ENCODE measurements at regions not wholly inside any gene's neighbourhood (a gene's known extent, or its start where the extent isn't known, plus 50 kb on each side); places are given as distances from the start of the nearest gene placed in this dataset.

DNA sequence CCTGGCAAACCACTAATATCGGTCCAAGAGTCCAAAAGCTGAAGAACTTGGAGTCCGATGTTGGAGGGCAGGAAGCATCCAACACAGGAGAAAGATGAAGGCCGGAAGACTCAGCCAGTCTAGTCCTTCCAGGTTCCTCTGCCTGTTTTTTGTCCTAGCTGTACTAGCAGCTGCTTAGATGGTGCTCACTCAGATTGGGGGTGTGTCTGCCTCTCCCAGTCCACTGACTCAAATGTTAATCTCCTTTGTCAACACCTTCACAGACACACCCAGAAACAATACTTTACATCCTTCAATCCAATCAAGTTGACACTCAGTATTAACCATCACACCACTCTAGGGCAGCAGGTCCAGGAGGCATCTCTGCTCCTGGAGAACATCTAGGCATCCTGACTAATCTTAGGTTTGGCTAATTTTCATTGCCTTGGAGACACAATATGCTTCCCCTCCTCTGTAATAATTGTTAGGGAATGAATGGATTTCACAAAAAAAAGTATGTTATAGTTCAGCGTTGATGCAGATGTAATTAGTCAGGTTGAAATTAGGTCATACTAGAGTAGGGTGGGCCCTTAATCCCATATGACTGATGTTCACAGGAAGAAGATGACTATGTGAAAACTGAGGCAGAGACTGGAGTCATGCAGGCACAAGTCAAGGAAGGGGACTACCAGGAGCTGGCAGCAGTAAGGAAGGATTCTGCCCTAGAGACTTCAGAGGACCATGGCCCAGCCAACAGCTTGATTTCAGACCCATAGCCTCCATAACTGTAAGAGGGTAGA is 183.4 kb downstream of the RBM26 start:
- DNase-seq = no peak
- Mint-ChIP-seq H3K27me3 (peaks cover 27 to 57% (median 37%) of the 10 kb centered on the region in 3 donors), H3K27ac (no peak overlapping the region), H3K4me3 (peak overlapping the region in 1 of 8 donors; percentile 16), H3K36me3 (no peaks in the 10 kb centered on the region), H3K4me1 (peaks cover 0 to 8% (median 3%) of the 10 kb centered on the region in 3 donors), H3K9me3 (peaks cover 0 to 1% (median 0%) of the 10 kb centered on the region in 7 donors)
- no peak for ATAC-seq (ENCODE audit: low read depth in 2 of 2)

DNA sequence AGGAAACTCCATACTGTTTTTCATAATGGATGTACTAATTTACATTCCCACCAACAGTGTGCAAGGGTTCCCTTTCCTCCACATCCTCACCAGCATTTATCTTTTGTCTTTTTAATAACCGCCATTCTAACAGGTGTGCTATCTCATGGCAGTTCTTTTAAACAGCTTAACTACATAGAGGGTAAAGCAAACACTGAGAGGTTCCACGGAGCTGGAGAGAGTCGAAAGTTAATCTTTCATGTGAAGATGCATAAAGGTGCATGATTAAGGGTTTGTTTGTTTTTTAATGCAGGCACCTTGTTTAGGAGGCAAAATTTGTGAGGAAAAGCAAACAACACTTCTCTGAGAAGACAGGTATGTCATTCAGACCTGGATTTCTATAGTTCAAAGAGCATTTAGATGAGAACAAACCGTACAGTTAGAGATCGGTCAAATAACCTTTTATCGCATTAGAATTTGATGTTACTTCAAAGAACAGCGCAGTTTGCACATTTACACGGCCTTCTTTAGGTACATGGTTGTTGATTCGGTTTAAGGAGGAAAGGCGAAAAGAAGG is 193.9 kb downstream of the RBM26 start:
- no peaks in the 10 kb centered on the region for H3K4me1 Mint-ChIP-seq
- no peak for DNase-seq
- H3K27ac Mint-ChIP-seq = peak overlapping the region in 1 of 6 donors; percentile 55
- no peak overlapping the region for H3K4me3 Mint-ChIP-seq
- H3K9me3 Mint-ChIP-seq = peaks cover 0 to 4% (median 0%) of the 10 kb centered on the region in 7 donors
- H3K27me3 Mint-ChIP-seq = peaks cover 11 to 23% (median 14%) of the 10 kb centered on the region in 3 donors
- ATAC-seq (ENCODE audit: low read depth in 2 of 2) = no peak
- no peaks in the 10 kb centered on the region for H3K36me3 Mint-ChIP-seq

GRCh38 chr13:79211377-79211776 is 194.7 kb downstream of the RBM26 start:
- no peak overlapping the region for H3K27ac Mint-ChIP-seq
- H3K4me3 Mint-ChIP-seq = no peak overlapping the region
- no peak for DNase-seq
- no peaks in the 10 kb centered on the region for H3K4me1 Mint-ChIP-seq
- peaks cover 0 to 3% (median 0%) of the 10 kb centered on the region in 7 donors for H3K9me3 Mint-ChIP-seq
- H3K36me3 Mint-ChIP-seq = no peaks in the 10 kb centered on the region
- peaks cover 3 to 16% (median 9%) of the 10 kb centered on the region in 3 donors for H3K27me3 Mint-ChIP-seq
- ATAC-seq (ENCODE audit: low read depth in 2 of 2) = no peak

GRCh38 chr13:79197933-79198332 is 208.1 kb downstream of the RBM26 start:
- peaks cover 12 to 17% (median 13%) of the 10 kb centered on the region in 3 donors for H3K27me3 Mint-ChIP-seq
- H3K36me3 Mint-ChIP-seq = peaks cover 0 to 11% of the 10 kb centered on the region in 2 donors
- peaks cover 32 to 37% (median 33%) of the 10 kb centered on the region in 3 donors for H3K4me1 Mint-ChIP-seq
- no peak overlapping the region for H3K27ac Mint-ChIP-seq
- DNase-seq (no peak), ATAC-seq (ENCODE audit: low read depth in 2 of 2) (no peak)
- peak overlapping the region in 1 of 8 donors; percentile 8 for H3K4me3 Mint-ChIP-seq
- peaks cover 0 to 4% (median 0%) of the 10 kb centered on the region in 7 donors for H3K9me3 Mint-ChIP-seq

GRCh38 chr13:79196843-79197242 is 209.2 kb downstream of the RBM26 start:
- ATAC-seq (ENCODE audit: low read depth in 2 of 2) (no peak), DNase-seq (no peak)
- Mint-ChIP-seq H3K4me3 (peak overlapping the region in 2 of 8 donors; percentile 61 to 68), H3K4me1 (peaks cover 41 to 48% (median 44%) of the 10 kb centered on the region in 3 donors), H3K27me3 (peaks cover 10 to 13% (median 12%) of the 10 kb centered on the region in 3 donors), H3K9me3 (peaks cover 0 to 4% (median 0%) of the 10 kb centered on the region in 7 donors), H3K27ac (no peak overlapping the region), H3K36me3 (peaks cover 0 to 11% of the 10 kb centered on the region in 2 donors)

DNA sequence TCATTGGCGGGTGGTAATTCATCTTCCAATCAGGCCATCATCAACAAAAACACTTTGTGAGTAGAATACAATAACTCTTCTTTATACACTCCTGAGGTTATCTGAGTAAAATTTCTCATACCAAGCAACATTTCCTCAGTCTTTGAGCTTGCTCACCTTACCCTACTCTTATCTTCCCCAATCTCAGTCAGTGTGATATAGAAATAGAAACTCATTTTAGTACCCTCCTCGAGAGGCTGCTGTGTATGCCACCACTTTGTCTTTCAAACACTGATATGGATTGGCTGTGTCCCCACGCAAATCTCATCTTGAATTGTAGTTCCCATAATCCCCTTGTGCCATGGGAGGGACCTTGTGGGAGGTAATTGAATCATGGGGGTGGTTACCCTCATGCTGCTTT is 209.7 kb downstream of the RBM26 start:
- peaks cover 0 to 4% (median 0%) of the 10 kb centered on the region in 7 donors for H3K9me3 Mint-ChIP-seq
- H3K27ac Mint-ChIP-seq = peak overlapping the region in 1 of 6 donors; percentile 62
- DNase-seq = no peak
- peaks cover 45 to 53% (median 48%) of the 10 kb centered on the region in 3 donors for H3K4me1 Mint-ChIP-seq
- peaks cover 0 to 9% of the 10 kb centered on the region in 2 donors for H3K36me3 Mint-ChIP-seq
- H3K27me3 Mint-ChIP-seq = peaks cover 6 to 10% (median 9%) of the 10 kb centered on the region in 3 donors
- no peak for ATAC-seq (ENCODE audit: low read depth in 2 of 2)
- H3K4me3 Mint-ChIP-seq = peak overlapping the region in 4 of 8 donors; percentile 17 to 68 (median 51)

DNA sequence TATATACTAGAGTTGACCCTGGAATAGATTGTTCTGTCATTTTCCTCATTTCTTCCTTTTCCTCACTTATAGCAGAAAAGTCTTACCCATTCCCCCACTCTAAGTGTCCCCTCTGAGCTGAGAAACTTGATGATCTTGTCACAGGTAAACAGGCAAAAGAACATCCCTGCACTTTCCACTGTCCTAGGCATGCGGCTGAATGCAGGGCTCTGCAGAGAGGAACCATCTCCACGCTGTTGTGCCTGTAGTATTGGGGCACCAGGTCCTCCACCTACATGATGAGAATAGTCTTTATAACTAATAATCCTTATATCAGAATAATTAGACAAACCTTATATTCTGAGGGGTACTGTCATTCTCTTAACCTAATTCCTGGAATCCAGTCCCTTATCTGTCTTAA is 211.3 kb downstream of the RBM26 start:
- Mint-ChIP-seq H3K4me3 (peak overlapping the region; percentile 64 to 90 (median 80)), H3K27me3 (peaks cover 0 to 4% (median 0%) of the 10 kb centered on the region in 3 donors), H3K36me3 (no peaks in the 10 kb centered on the region), H3K9me3 (no peaks in the 10 kb centered on the region), H3K27ac (peak overlapping the region in 3 of 6 donors; percentile 51 to 91 (median 59)), H3K4me1 (peaks cover 46 to 62% (median 54%) of the 10 kb centered on the region in 3 donors)
- peak; percentile 48 to 49 for ATAC-seq (ENCODE audit: low read depth in 2 of 2)
- DNase-seq = peak; percentile 26

DNA sequence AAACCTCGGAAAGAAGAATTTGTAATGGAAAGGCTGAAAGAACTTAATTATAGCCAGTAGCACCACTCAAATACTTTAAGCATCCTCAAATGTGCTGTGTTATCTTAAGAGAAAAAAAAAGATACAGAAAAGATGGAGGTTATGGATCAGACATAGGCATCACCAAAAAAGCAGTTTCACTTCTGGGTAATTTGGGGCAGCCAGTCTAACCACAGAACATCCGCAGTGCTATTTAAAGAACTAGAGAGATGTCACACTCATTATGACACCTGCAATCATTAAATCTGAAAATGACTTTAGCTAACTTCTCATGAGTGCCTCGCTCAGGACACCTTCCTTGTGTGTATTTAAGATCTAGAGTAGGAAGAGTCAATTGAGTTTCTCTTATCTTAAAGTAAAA is 211.8 kb downstream of the RBM26 start:
- peak; percentile 83 for DNase-seq
- peak overlapping the region; percentile 64 to 90 (median 80) for H3K4me3 Mint-ChIP-seq
- peaks cover 49 to 63% (median 54%) of the 10 kb centered on the region in 3 donors for H3K4me1 Mint-ChIP-seq
- no peaks in the 10 kb centered on the region for H3K36me3 Mint-ChIP-seq
- peak; percentile 92 to 94 for ATAC-seq (ENCODE audit: low read depth in 2 of 2)
- H3K9me3 Mint-ChIP-seq = no peaks in the 10 kb centered on the region
- H3K27me3 Mint-ChIP-seq = peaks cover 0 to 4% (median 0%) of the 10 kb centered on the region in 3 donors
- H3K27ac Mint-ChIP-seq = peak overlapping the region in 5 of 6 donors; percentile 1 to 91 (median 59)

GRCh38 chr13:79191501-79191900 is 214.6 kb downstream of the RBM26 start:
- peaks cover 45 to 61% (median 52%) of the 10 kb centered on the region in 3 donors for H3K4me1 Mint-ChIP-seq
- peaks cover 0 to 8% (median 7%) of the 10 kb centered on the region in 3 donors for H3K27me3 Mint-ChIP-seq
- no peaks in the 10 kb centered on the region for H3K36me3 Mint-ChIP-seq
- DNase-seq (no peak), ATAC-seq (ENCODE audit: low read depth in 2 of 2) (no peak)
- peak overlapping the region in 4 of 6 donors; percentile 16 to 65 (median 39) for H3K27ac Mint-ChIP-seq
- no peaks in the 10 kb centered on the region for H3K9me3 Mint-ChIP-seq
- peak overlapping the region; percentile 0 to 78 (median 49) for H3K4me3 Mint-ChIP-seq

GRCh38 chr13:79190932-79191331 is 215.1 kb downstream of the RBM26 start:
- H3K27me3 Mint-ChIP-seq = peaks cover 0 to 8% (median 7%) of the 10 kb centered on the region in 3 donors
- H3K9me3 Mint-ChIP-seq = no peaks in the 10 kb centered on the region
- peaks cover 40 to 55% (median 46%) of the 10 kb centered on the region in 3 donors for H3K4me1 Mint-ChIP-seq
- H3K36me3 Mint-ChIP-seq = no peaks in the 10 kb centered on the region
- H3K4me3 Mint-ChIP-seq = peak overlapping the region; percentile 0 to 78 (median 49)
- DNase-seq (peak; percentile 31), ATAC-seq (ENCODE audit: low read depth in 2 of 2) (peak; percentile 9 to 24)
- H3K27ac Mint-ChIP-seq = peak overlapping the region in 3 of 6 donors; percentile 16 to 65 (median 25)

- DNase-seq (no peak), ATAC-seq (ENCODE audit: low read depth in 2 of 2) (no peak)
- Mint-ChIP-seq H3K27ac (peak overlapping the region in 1 of 6 donors; percentile 54), H3K9me3 (no peaks in the 10 kb centered on the region), H3K36me3 (no peaks in the 10 kb centered on the region), H3K4me1 (peaks cover 23 to 29% (median 23%) of the 10 kb centered on the region in 3 donors), H3K27me3 (peaks cover 0 to 8% (median 7%) of the 10 kb centered on the region in 3 donors), H3K4me3 (no peak overlapping the region)
These were observed 218.0 kb downstream of the RBM26 start for GRCh38 chr13:79187917-79188690.

GRCh38 chr13:79185580-79185979 is 220.5 kb downstream of the RBM26 start:
- ATAC-seq (ENCODE audit: low read depth in 2 of 2) = no peak
- Mint-ChIP-seq H3K36me3 (no peaks in the 10 kb centered on the region), H3K4me3 (no peak overlapping the region)

GRCh38 chr13:79183231-79183630 is 222.8 kb downstream of the RBM26 start:
- Mint-ChIP-seq H3K4me1 (no peaks in the 10 kb centered on the region), H3K27ac (no peak overlapping the region), H3K27me3 (peaks cover 11 to 22% (median 13%) of the 10 kb centered on the region in 3 donors), H3K9me3 (peaks cover 0 to 6% (median 3%) of the 10 kb centered on the region in 7 donors), H3K4me3 (no peak overlapping the region), H3K36me3 (peaks cover 0 to 8% of the 10 kb centered on the region in 2 donors)
- DNase-seq (no peak), ATAC-seq (ENCODE audit: low read depth in 2 of 2) (no peak)

More at GRCh38 chr13:79185580-79185979, 220.5 kb downstream of the RBM26 start:
- no peak overlapping the region for H3K27ac Mint-ChIP-seq
- H3K27me3 Mint-ChIP-seq = peaks cover 0 to 12% (median 11%) of the 10 kb centered on the region in 3 donors
- DNase-seq = no peak
- H3K4me1 Mint-ChIP-seq = peaks cover 0 to 4% (median 4%) of the 10 kb centered on the region in 3 donors
- no peaks in the 10 kb centered on the region for H3K9me3 Mint-ChIP-seq

Measured in naive B cell (primary cell).